ENCODE measurements at regions not wholly inside any gene's neighbourhood (a gene's known extent, or its start where the extent isn't known, plus 50 kb on each side); places are given as distances from the start of the nearest gene placed in this dataset.
"Not testable (repeated sequence)": the region's sequence is repeated elsewhere in the genome, so short reads cannot be mapped to it uniquely, and the experiment has no call there.

GRCh38 chr14:65835501-65835900 is 423.0 kb downstream of the FUT8 start:
- DNase-seq: no peak

DNA sequence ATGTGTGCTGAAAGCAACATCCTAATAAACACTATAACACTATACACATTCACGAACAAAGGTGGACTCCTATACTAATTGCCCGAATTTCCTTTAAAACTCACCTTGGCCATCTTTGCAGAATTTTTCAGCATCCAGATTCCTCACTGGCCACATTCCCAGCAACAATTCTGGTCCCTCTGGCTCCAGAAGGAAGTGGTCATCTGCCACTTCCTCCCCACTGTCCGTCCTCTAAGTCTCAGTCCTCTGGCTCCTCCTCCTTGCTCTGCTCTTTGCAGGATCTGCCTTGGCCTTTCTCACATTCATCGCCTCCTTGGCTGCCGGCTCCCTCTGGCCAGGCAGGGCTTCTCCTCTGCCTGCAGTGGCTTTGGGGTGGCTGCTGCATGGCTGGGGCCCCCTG is 426.0 kb downstream of the FUT8 start:
- DNase-seq: no peak

- DNase-seq: no peak
Measured at GRCh38 chr14:65840118-65840751, 427.7 kb downstream of the FUT8 start.

DNA sequence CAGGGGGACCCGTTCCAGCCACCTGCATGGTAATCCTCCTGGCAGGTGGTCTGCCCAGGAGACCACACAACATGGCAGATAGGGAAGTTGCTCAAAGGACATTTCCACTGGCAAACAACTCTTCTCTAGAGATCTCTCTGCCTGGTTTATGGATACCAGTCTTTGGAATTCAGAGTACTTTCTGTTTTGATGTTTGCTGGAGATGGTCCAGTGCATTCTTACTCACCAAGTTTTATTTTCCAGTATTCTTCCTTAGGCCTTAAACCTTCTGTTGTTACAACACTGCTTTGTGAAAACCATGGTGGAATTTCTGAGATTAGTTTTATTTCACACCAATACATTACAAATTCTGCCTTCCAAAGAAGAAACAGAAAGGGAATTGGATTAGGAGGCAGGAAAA is 428.3 kb downstream of the FUT8 start:
- no peak for DNase-seq

DNA sequence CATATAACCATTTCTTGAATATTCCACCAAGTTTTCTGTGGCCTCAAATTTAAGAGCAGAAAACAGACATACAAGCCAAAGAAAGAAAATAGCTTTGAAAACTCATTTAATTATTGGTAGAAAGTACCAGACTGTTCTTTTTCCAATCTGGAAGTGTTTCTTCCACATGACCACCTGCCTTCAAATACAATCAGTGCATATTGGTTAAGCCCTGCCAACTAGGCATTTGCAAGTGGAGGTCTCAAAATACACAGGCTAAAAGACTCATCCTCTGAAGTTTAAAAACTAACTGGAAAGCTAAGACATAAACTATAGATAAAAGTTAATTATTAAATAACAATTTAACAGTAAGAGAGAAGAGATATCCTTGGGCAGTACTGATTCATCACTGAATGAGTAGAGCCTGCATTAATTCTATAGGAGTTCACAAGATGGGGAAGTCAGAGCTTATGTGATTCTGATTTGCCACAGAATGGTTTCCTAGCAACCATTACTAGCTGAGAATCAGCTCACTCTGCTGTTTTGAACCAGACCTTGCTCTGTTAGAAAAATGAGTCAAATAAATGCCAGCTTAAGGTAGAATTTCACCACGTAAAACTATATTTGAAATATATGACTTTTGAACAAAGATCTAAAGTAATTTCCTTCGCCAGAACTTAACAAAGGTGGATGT is 433.8 kb downstream of the FUT8 start:
- no peak for DNase-seq

DNA sequence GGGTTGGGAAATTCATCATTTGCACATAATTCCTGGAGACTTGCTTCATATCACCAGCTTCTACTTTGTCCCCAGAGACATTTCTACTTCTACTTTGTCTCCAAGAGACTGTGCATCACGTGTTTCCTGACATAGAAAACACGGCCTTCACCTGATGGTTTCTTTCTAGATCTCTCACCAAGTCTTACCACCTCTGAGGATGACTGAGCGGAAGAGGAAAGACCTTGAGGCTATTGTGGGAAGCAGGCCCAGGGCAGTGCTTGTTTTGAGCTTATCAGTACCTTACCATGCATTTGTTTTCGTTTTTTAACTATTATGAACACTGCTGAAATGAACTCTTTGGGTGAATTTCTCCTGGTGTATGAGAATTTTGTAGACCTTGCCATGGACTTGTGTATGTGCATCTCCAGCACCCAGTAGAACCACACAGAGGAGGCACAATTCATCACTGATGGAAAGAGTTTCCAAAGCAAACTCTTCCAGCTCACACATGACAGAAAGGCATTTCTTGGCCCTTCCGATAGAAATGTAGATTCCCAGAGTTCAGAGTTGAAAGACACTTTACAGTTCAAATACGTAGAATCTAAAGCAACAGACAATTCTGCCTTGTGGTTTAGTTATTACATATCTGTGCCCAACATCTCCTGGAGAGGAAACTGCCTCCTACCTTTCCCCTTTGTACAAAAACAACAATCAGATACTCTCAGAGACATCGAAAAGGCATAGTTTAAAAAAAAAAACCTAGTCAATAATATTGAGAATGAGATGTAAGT is 434.7 kb downstream of the FUT8 start:
- DNase-seq: no peak

DNA sequence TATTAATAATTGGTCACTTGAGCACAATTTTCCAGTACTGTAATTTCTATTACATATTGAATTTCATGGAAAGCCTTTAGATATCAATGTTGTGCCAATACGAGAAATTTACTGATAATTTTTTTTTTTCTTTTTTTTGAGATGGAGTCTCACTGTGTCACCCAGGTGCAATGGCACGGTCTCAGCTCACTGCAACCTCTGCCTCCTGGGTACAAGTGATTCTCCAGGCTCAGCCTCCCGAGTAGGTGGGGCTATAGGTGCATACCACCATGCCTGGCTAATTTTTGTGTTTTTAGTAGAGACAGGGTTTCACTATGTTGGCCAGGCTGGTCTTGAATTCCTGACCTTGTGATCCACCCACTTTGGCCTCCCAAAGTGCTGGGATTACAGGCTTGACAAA is 435.4 kb downstream of the FUT8 start:
- DNase-seq: not testable (repeated sequence)

GRCh38 chr14:65849091-65849490 is 436.6 kb downstream of the FUT8 start:
- peak; percentile 36 for DNase-seq

DNA sequence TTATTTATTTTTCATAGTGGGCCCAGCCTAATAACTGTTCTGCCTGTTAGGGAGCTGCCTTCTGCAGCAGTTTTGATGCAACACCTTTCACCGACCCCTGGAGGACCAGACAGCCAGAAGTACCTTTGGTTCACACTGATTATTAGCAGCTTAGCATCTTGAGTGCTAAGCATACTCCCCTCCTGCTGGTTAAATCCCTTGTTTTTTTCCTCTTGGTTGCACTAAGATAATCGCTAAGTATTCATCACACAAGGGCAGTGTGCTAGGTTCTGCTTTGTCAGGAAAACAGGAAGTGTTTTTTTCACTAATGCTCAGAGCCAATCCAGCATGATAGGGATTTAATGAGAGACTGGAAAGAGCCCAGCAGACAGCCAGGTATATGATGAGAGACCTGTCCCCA is 437.0 kb downstream of the FUT8 start:
- peak; percentile 74 for DNase-seq

DNA sequence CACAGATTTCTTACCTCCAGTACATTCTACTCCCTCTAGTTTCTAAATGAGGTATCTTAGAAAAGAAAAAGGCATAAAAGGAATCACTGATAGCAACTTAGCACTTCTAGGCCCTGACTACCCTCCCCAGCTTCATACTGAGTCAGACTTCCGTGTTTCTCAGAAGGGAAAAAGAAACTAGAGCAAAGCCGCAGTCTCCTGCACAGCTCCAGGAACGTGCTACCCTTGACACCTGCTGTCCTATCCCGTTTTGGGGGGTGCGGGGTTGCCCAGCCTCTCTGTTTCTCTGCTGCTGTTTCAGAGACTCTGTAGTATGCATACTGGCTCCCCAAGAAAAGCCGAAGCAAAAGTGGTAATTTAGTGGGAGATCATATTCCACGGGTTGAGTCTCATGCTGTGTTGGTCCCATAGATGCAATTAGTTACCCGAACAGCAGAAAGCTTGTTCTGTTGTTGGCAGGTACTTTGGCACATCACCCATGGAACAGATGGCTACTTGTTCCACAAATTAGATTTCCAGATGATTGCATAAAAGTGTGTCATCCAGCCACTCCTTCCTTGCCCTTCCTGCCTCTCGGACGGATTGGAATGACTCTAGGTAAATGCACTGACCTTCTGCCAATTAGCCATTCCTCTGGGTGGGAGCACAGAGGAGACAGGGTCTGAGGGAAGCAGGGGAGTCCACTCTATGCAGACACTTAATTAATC is 438.1 kb downstream of the FUT8 start:
- DNase-seq: peak; percentile 90

GRCh38 chr14:65852689-65853088 is 440.2 kb downstream of the FUT8 start:
- DNase-seq: no peak

- no peak for DNase-seq
Measured at GRCh38 chr14:65853407-65853955, 441.0 kb downstream of the FUT8 start.

- no peak for DNase-seq
Measured at GRCh38 chr14:65854215-65854614, 441.7 kb downstream of the FUT8 start.

DNA sequence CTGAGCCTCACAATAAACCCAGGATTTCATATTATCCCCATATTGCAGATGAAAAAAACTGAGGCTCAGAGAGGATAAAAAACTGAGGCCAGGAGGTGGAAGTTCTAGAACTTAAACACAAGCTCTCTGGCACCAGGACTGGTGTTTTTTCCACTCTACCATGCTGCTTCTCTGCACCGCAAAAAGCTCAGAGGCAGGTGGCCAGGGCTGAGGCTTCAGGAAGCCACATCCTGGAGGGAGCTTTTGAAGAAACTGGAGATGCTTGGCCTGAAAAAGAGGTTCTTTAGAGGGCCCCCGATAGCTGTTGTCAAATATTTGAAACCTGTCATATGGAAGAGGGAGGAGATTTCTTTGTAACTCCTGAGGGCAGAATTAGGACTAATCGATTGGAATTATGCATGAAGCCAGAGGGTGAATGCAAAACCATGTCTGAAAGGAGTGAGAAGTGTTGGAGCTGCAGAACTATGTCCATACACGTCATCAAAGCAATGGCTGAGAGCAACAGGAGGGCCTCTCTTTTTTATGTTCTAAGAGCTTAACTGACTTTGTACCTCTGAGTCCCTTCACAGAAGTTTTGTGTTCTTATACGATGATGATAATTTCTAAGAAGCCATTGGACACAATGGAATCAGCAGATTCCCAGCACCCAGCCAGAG is 448.6 kb downstream of the FUT8 start:
- DNase-seq: no peak

DNA sequence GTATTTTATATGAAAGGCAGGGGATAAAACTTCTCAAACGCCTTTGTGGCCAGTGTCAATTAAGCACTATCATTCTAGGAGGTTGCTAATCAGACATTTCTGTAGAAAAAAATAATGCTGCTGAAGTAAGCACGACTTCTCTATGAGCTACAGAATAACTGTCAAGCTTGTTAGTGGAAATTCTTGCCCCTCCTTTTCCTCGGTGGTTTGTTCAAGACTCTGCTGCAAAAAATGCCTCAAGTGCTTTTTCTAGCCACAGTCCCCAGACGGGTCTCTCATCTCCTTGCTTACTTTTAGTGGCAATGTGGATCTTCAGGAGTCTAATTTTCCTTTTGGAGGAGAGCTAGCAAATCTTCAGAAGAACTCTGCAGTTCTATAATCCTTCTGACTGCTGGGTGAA is 452.0 kb downstream of the FUT8 start:
- no peak for DNase-seq

- no peak for DNase-seq
Measured at GRCh38 chr14:65864984-65865383, 452.5 kb downstream of the FUT8 start.

- no peak for DNase-seq
Measured at GRCh38 chr14:65866448-65866847, 453.9 kb downstream of the FUT8 start.

DNA sequence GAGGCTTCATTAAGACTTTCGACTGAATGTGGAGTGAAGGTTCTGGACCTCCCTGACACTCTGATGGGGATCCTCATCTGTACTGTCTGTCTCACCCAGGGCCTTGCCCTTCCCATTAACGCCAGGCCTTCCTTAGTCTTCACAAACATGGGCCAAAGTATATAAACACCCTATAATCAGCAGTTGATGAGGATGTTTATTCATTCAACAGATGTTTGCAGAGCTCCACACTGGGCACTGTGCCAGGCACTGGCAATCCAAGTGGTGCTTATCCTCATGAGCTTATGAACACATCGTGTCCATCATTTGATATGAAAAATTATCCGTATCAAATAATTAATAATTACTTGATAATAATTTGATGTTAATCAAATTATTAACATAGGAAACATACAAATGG is 454.4 kb downstream of the FUT8 start:
- peak; percentile 39 for DNase-seq

DNA sequence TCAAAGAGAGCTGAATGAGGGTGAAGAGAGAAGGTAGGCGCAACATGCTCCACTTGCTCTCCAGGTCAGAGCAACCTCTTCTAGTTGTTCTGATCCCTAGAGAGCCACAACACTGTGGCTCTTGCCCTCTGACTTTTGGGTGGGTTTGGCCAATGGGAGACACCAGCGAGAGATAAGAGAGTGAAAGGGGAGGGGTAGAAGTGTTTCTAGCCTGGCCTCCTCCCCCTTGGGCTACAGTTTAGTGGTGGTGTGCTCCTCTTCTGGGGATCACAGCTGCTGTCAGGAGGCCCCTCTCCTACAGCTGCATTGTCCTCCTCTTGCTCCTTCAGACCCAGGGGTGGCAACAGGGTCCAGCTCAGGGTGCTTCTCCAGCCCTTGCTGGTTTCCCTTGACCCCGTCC is 454.8 kb downstream of the FUT8 start:
- DNase-seq: no peak

DNA sequence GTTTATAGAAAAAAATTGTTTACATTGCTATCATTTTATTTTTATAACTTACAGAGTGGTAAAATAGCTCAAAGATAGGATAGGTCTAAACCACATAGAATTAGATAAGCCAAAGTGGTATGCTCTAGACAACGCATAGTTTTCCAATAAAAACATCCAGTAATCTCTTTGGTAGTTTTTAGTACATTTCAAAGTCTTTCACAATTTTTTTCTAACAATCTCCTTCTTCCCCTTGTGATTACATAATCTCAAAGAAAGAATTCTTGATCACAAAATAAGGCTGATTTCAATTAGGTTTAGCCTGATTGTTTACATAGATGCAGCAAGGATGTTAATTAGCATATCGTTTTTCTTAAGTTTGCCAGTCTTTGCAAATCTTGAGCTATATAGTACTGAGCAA is 460.0 kb downstream of the FUT8 start:
- DNase-seq: no peak

DNA sequence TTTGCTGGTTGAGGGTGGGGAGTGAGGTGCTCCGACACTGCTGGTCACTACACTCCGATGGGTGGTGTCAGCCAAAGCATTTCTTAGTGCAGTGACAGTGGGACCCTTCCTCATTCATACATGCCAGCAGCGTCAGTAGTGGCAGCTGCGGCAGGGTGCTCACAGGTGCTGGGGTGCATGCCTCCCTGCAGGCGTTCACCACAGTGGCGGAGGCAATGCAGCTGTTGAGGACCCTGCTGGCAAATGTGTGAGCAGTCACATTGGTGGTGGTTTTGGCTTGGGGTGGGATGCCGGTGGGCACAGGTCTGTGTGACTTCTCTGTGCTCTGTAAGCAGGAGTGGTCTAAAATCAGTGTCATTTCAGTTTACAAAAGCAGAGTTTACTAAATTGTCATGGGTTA is 464.6 kb downstream of the FUT8 start:
- no peak for DNase-seq

GRCh38 chr14:65877624-65878023 is 465.1 kb downstream of the FUT8 start:
- no peak for DNase-seq

- no peak for DNase-seq
Measured at GRCh38 chr14:65878586-65878985, 466.1 kb downstream of the FUT8 start.
